ENCODE measurements at regions not wholly inside any gene's neighbourhood (a gene's known extent, or its start where the extent isn't known, plus 50 kb on each side); places are given as distances from the start of the nearest gene placed in this dataset.
A peak's percentile ranks its signal among the peaks of the same experiment; 100 is the strongest.

GRCh38 chr6:6891125-6891721, 216.5 kb upstream of the RREB1 start:
- Mint-ChIP-seq H3K27ac (peak overlapping the region in 1 of 2 donors; percentile 44), H3K36me3 (no peaks in the 10 kb centered on the region), H3K9me3 (no peaks in the 10 kb centered on the region)
- ATAC-seq (no peak), DNase-seq (ENCODE audit: low spot score in 2 of 2) (no peak)

GRCh38 chr6:6891949-6892461, 215.8 kb upstream of the RREB1 start:
- Mint-ChIP-seq H3K27ac (peak overlapping the region in 1 of 2 donors; percentile 2), H3K36me3 (no peaks in the 10 kb centered on the region), H3K9me3 (no peaks in the 10 kb centered on the region)
- ATAC-seq: no peak
- no peak for DNase-seq (ENCODE audit: low spot score in 2 of 2)

- no peak overlapping the region for H3K27ac Mint-ChIP-seq
- H3K9me3 Mint-ChIP-seq: no peaks in the 10 kb centered on the region
- ATAC-seq: no peak
- DNase-seq (ENCODE audit: low spot score in 2 of 2): no peak
- H3K36me3 Mint-ChIP-seq: no peaks in the 10 kb centered on the region
Observed at GRCh38 chr6:6892744-6893583, 214.8 kb upstream of the RREB1 start.

DNA sequence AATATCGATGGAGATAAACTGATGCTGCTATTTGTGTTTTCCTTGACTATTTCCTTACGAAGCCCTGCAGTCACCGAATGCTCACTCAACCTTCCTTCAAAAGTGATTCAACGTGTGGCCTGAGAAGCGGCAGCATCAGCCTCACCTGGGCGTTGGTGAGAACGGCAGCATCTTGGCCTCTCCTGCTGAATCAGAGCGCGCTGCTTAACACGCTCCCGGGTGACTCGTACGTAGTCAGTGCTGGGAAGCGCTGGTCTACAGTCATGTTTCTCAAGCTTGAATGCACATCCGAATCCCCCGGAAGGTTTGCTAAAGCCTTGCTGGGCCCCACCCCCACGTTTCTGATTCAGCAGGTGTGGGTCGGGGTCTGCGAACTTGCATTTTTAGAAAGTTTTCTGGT, 214.1 kb upstream of the RREB1 start:
- no peak for DNase-seq (ENCODE audit: low spot score in 2 of 2)
- no peak for ATAC-seq
- H3K36me3 Mint-ChIP-seq: no peaks in the 10 kb centered on the region
- no peak overlapping the region for H3K27ac Mint-ChIP-seq
- no peaks in the 10 kb centered on the region for H3K9me3 Mint-ChIP-seq

- H3K36me3 Mint-ChIP-seq: no peaks in the 10 kb centered on the region
- H3K27ac Mint-ChIP-seq: no peak overlapping the region
- ATAC-seq (no peak), DNase-seq (ENCODE audit: low spot score in 2 of 2) (no peak)
- no peaks in the 10 kb centered on the region for H3K9me3 Mint-ChIP-seq
Observed at GRCh38 chr6:6895929-6896328, 211.8 kb upstream of the RREB1 start.

DNA sequence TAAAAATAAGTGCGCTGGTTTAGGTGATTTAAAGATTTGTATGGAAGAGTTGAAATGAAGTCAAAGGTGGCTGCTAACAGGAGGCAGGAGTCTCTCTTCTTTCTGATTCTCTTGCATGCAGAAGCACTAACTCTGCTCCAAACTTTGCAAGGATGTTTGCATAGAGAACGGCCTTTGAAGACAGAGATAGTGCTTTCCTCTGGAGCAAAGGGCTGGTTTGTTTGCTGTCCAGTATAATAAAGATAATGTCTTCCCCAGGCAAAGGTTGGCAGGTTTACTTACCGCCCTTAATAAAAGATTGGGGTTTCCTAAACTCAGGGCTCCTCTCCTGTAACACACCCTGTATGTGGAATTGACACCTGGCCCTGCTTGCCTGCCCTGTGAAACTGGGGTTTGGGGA, 210.6 kb upstream of the RREB1 start:
- Mint-ChIP-seq H3K36me3 (no peaks in the 10 kb centered on the region), H3K27ac (no peak overlapping the region), H3K9me3 (no peaks in the 10 kb centered on the region)
- ATAC-seq (no peak), DNase-seq (ENCODE audit: low spot score in 2 of 2) (no peak)

DNA sequence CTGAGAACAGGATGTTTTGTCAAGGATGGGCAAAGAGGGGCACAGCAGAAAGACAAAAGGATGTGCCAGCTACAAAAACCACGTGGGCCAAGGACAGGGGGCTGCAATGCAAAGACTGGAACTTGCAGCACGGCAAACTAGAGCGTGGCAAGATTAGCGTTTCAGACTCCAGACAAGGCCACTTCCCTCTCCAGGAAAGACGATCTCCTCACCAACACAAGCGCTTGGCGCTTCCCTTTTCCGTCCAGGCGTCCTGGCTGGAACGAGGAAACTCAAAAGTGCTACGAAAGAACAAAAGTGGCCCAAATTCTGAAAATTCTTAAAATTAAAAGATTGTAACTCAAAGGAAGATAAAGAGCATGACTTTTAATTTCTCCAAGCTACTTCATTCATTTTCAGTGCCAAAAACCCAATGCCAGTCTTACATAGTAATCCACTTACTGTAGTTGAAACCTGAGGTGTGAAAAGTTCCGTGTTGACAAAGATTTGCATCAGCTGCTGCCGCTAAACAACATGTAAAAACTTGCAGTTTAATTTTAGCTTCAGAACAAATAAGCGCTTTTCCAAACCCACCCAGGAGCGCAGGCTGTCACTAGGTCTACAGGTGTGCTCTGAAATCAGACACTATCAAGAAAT, 207.1 kb upstream of the RREB1 start:
- Mint-ChIP-seq H3K36me3 (no peaks in the 10 kb centered on the region), H3K9me3 (no peaks in the 10 kb centered on the region), H3K27ac (no peak overlapping the region)

GRCh38 chr6:6901205-6901719, 206.5 kb upstream of the RREB1 start:
- Mint-ChIP-seq H3K27ac (no peak overlapping the region), H3K9me3 (no peaks in the 10 kb centered on the region), H3K36me3 (no peaks in the 10 kb centered on the region)
- no peak for DNase-seq (ENCODE audit: low spot score in 2 of 2)
- no peak for ATAC-seq

More for the DNA sequence above, 207.1 kb upstream of the RREB1 start:
- ATAC-seq: no peak
- DNase-seq (ENCODE audit: low spot score in 2 of 2): no peak

- ATAC-seq (no peak), DNase-seq (ENCODE audit: low spot score in 2 of 2) (no peak)
- no peak overlapping the region for H3K27ac Mint-ChIP-seq
- no peaks in the 10 kb centered on the region for H3K9me3 Mint-ChIP-seq
- no peaks in the 10 kb centered on the region for H3K36me3 Mint-ChIP-seq
Observed at GRCh38 chr6:6901945-6902344, 205.8 kb upstream of the RREB1 start.

DNA sequence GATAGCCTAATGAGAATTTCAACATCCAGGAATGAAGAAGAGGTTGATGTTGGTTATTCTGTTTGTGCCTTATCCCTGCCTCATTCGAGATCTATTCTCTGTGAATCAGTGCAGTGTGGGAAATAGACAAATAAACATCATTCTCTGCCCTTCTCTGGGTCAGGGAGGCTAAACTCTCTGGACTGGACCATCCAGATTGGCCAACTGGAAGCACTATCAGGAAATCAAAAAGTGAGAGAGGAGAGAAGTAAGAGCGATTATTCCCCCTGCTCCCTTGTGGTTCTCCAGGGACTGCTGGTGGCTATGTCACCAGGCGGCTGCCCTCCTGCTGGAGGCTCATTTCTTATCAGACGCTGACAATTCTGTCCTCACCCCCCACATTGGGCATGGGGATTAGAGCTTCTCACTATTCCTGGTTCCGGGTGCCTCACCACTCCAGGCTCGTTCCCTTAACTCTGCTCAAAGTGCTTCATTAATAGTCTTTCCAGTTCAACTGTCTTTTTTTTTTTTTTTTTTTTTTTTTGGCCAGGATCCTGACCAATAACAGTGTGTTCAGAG, 201.7 kb upstream of the RREB1 start:
- Mint-ChIP-seq H3K27ac (no peak overlapping the region), H3K9me3 (no peaks in the 10 kb centered on the region), H3K36me3 (no peaks in the 10 kb centered on the region)
- ATAC-seq: no peak
- DNase-seq (ENCODE audit: low spot score in 2 of 2): no peak

DNA sequence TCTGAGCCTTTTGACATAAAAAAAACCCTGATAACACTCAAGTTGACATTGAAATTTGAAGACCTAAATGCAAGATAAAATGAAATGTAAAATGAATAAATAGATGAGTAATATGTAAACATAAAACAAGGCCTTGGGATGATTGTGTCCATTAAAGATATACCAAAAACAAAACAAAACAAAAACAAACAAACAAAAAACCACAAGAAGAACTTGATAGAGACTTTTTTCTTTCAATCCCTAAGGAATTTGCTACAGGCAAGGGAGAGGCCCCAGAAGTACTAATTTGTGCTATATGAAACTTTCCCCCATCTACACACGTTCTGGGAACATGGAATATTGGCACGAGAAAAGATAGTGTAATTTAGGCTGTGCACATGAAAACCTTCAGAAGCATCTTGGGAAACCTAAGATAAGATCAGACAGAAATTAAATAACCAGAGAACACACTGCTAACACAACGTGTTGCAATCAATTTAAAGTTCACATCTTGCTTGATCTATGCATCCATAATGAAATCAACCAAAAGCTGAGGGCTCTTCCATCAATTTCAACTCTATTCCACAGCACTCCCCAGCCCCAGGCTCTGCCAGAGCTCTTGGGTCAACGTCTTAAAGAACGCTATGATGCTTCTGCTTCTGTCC, 201.1 kb upstream of the RREB1 start:
- no peak for DNase-seq (ENCODE audit: low spot score in 2 of 2)
- no peaks in the 10 kb centered on the region for H3K36me3 Mint-ChIP-seq
- H3K27ac Mint-ChIP-seq: no peak overlapping the region
- H3K9me3 Mint-ChIP-seq: no peaks in the 10 kb centered on the region
- no peak for ATAC-seq

DNA sequence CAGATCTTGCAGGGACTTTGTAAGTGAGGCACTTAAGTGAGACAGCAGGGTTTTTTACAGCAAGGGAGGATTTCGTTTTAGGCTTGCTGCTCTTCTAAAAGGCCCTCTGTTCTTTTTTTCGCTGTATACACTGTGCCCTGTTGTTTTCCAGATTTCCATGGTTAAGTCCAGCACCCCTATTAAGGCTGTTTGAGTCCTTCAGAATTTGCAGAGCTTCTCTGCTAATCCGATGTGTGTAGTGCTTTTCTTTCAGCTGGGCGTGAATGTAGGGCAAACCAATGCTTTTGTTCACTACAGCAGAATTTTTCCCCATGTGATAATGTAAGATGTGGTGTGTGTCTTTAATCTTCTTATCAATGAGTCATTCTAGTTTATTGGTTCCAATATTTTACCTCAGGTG, 200.5 kb upstream of the RREB1 start:
- Mint-ChIP-seq H3K27ac (no peak overlapping the region), H3K9me3 (no peaks in the 10 kb centered on the region), H3K36me3 (no peaks in the 10 kb centered on the region)
- DNase-seq (ENCODE audit: low spot score in 2 of 2) (no peak), ATAC-seq (no peak)

DNA sequence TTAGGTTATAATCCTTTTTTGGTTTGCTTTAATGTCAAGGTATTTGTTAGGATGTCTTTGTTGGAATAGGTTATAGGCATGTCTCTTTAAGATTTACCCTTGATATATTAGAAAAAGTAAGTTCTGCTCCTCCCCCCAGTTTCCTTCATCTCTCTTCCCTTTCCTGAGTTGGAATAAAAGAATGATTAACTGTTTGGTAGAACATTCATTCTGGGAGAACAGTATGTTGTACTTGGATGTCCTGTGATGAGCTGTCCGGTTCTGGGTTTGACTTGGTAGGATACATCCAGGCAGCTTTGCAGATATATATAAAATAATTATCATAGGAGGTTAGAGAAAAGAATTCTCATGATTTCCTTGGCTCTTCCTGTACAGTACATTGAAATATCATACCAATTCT, 199.6 kb upstream of the RREB1 start:
- Mint-ChIP-seq H3K27ac (no peak overlapping the region), H3K9me3 (no peaks in the 10 kb centered on the region), H3K36me3 (no peaks in the 10 kb centered on the region)
- DNase-seq (ENCODE audit: low spot score in 2 of 2) (no peak), ATAC-seq (no peak)

DNA sequence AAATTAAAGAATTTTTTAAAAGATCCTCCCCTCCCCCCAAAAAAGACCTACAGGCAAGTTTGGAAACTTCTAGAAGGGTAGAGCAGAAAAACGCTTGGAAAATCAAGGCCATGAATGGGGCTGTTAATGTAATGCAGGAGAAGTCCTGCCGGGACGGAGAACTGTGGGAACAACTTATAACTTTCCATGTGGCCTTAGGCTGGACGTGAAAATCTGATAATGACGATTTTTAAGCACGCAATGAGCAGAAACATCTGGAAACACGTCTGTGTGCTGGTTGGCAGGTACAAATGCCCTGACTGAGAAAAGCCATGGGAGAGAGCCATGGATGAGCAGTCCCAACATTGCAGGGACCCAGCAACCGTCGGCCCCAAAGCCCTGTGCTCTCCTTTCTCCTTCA, 198.7 kb upstream of the RREB1 start:
- no peak overlapping the region for H3K27ac Mint-ChIP-seq
- no peaks in the 10 kb centered on the region for H3K9me3 Mint-ChIP-seq
- no peaks in the 10 kb centered on the region for H3K36me3 Mint-ChIP-seq
- ATAC-seq (no peak), DNase-seq (ENCODE audit: low spot score in 2 of 2) (no peak)

GRCh38 chr6:6910734-6911295, 196.9 kb upstream of the RREB1 start:
- no peak for ATAC-seq
- H3K36me3 Mint-ChIP-seq: no peaks in the 10 kb centered on the region
- no peak for DNase-seq (ENCODE audit: low spot score in 2 of 2)
- H3K27ac Mint-ChIP-seq: no peak overlapping the region
- H3K9me3 Mint-ChIP-seq: no peaks in the 10 kb centered on the region

DNA sequence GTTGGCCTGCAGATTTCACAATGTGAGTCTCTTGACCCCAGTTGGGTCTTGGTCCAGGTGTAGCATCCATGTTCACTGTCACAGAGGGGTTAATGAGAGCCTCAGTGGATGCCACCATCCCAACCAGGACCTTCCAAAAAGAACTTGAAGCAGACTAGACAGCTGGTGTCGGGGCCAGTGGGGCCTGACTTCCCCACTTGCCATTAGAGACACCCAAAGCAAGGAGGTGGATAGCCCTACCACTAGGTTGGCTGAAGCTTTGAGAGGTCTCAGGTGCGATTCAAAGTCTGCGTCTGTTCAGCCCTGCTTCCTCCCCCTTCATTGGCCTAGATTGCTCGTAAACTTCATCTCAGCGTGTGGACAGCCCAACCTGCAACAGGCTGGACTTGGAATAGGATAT, 196.4 kb upstream of the RREB1 start:
- DNase-seq (ENCODE audit: low spot score in 2 of 2): no peak
- no peaks in the 10 kb centered on the region for H3K9me3 Mint-ChIP-seq
- H3K36me3 Mint-ChIP-seq: no peaks in the 10 kb centered on the region
- no peak overlapping the region for H3K27ac Mint-ChIP-seq
- no peak for ATAC-seq
